HEK293 (cell line): ENCODE measurements at regions not wholly inside any gene's neighbourhood (a gene's known extent, or its start where the extent isn't known, plus 50 kb on each side); places are given as distances from the start of the nearest gene placed in this dataset.

Experiments
- ZNF335 ChIP-seq: fragments of 450-650 bp; formaldehyde crosslinking; conservative IDR thresholded peaks from 2 replicates; pipeline ENCODE4 v1.5.1; 2016; ENCODE audit warnings: missing biosample characterization, missing genetic modification characterization
- ZNF501 ChIP-seq: fragments of 450-650 bp; formaldehyde crosslinking; IDR thresholded peaks from 2 replicates; pipeline ENCODE4 v1.5.1; 2016; ENCODE audit warnings: missing biosample characterization, missing genetic modification characterization
- ZNF830 ChIP-seq: fragments of 450-650 bp; IDR thresholded peaks from 2 replicates; pipeline ENCODE4 v1.5.0; 2018; ENCODE audit warnings: missing biosample characterization, missing genetic modification characterization, low read depth, mild to moderate bottlenecking, moderate library complexity
- ZXDB ChIP-seq: fragments of 450-650 bp; formaldehyde crosslinking; IDR thresholded peaks from 2 replicates; pipeline ENCODE4 v1.5.1; 2016; ENCODE audit warnings: missing biosample characterization, missing genetic modification characterization
- TF ChIP-seq, protein P1 (sequence below): fragments of 450-650 bp; formaldehyde crosslinking; IDR thresholded peaks from 2 replicates; pipeline ENCODE4 v1.5.1; 2016; ENCODE audit warnings: missing biosample characterization, missing genetic modification characterization

DNA sequence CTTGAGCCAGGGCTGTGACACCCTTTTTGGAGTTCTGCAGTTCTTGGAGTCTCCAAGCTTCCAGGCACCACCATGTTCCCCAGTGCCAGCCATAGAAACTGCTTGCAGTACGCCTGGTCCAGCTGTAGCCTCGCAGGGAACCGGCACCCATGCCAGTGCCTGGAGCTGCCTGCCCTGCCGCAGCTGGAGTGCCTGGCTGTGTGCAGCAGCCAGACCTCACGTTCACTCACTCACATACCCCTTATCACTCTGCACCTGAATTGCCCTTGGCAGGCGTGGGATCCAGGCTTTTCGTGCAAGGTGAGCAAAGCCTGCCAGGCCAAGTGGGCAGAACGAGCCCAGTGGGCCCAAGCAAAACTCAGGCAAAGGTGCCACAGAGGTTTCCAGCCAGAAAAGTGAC, 77.8 kb upstream of the SHB start:
- TF ChIP-seq, protein P1, sequence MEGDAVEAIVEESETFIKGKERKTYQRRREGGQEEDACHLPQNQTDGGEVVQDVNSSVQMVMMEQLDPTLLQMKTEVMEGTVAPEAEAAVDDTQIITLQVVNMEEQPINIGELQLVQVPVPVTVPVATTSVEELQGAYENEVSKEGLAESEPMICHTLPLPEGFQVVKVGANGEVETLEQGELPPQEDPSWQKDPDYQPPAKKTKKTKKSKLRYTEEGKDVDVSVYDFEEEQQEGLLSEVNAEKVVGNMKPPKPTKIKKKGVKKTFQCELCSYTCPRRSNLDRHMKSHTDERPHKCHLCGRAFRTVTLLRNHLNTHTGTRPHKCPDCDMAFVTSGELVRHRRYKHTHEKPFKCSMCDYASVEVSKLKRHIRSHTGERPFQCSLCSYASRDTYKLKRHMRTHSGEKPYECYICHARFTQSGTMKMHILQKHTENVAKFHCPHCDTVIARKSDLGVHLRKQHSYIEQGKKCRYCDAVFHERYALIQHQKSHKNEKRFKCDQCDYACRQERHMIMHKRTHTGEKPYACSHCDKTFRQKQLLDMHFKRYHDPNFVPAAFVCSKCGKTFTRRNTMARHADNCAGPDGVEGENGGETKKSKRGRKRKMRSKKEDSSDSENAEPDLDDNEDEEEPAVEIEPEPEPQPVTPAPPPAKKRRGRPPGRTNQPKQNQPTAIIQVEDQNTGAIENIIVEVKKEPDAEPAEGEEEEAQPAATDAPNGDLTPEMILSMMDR (tag by site-specific recombination) = no peak
- TF ChIP-seq ZNF830 (tag by site-specific recombination) = no peak
- TF ChIP-seq ZNF501 (tag by site-specific recombination) = no peak
- no peak for TF ChIP-seq ZXDB (tag by site-specific recombination)
- TF ChIP-seq ZNF335 (tag by site-specific recombination) = no peak
